ENCODE measurements at regions not wholly inside any gene's neighbourhood (a gene's known extent, or its start where the extent isn't known, plus 50 kb on each side); places are given as distances from the start of the nearest gene placed in this dataset.

- TF ChIP-seq CTCF (IDR thresholded peaks at IDR 0.05; ENCODE audit: extremely low read depth, low read depth, low read length) = peak; percentile 41
- no peak overlapping the region for H3K27ac ChIP-seq (ENCODE audit: low read depth, low read length)
- no peaks in the 10 kb centered on the region for H3K79me2 ChIP-seq (ENCODE audit: insufficient read depth, low read length)
- H3K4me2 ChIP-seq (ENCODE audit: insufficient read depth, low read length) = no peak overlapping the region
- DNase-seq (ENCODE audit: insufficient read length, low spot score, missing footprints) = no peak
- no peaks in the 10 kb centered on the region for H3K9me3 ChIP-seq (ENCODE audit: low read depth, low read length)
- H3K27me3 ChIP-seq (ENCODE audit: insufficient read depth, low read length) = no peaks in the 10 kb centered on the region
- H3K4me1 ChIP-seq (ENCODE audit: insufficient read depth, low read length) = no peaks in the 10 kb centered on the region
- H4K20me1 ChIP-seq (ENCODE audit: insufficient read depth, low read length) = no peaks in the 10 kb centered on the region
- H2AFZ ChIP-seq (ENCODE audit: low read length) = no peak overlapping the region
- no peaks in the 10 kb centered on the region for H3K36me3 ChIP-seq (ENCODE audit: insufficient read depth, low read length)
- no peak overlapping the region for H3K4me3 ChIP-seq (ENCODE audit: insufficient read depth, low read length)
Measured at GRCh38 chr3:146382386-146382785, 87.0 kb downstream of the PLSCR2 start.

- Histone ChIP-seq H3K4me2 (ENCODE audit: insufficient read depth, low read length) (no peak overlapping the region), H3K4me3 (ENCODE audit: insufficient read depth, low read length) (no peak overlapping the region), H2AFZ (ENCODE audit: low read length) (no peak overlapping the region), H3K79me2 (ENCODE audit: insufficient read depth, low read length) (no peaks in the 10 kb centered on the region), H3K27me3 (ENCODE audit: insufficient read depth, low read length) (no peaks in the 10 kb centered on the region), H3K9me3 (ENCODE audit: low read depth, low read length) (no peaks in the 10 kb centered on the region), H3K27ac (ENCODE audit: low read depth, low read length) (no peak overlapping the region), H4K20me1 (ENCODE audit: insufficient read depth, low read length) (no peaks in the 10 kb centered on the region), H3K4me1 (ENCODE audit: insufficient read depth, low read length) (no peaks in the 10 kb centered on the region), H3K36me3 (ENCODE audit: insufficient read depth, low read length) (no peaks in the 10 kb centered on the region)
- no peak for TF ChIP-seq CTCF (IDR thresholded peaks at IDR 0.05; ENCODE audit: extremely low read depth, low read depth, low read length)
- no peak for DNase-seq (ENCODE audit: insufficient read length, low spot score, missing footprints)
Measured at GRCh38 chr3:146380046-146380445, 89.3 kb downstream of the PLSCR2 start.

- Histone ChIP-seq H4K20me1 (ENCODE audit: insufficient read depth, low read length) (no peaks in the 10 kb centered on the region), H3K4me2 (ENCODE audit: insufficient read depth, low read length) (peak overlapping the region; percentile 1), H3K36me3 (ENCODE audit: insufficient read depth, low read length) (no peaks in the 10 kb centered on the region), H3K4me1 (ENCODE audit: insufficient read depth, low read length) (no peaks in the 10 kb centered on the region), H2AFZ (ENCODE audit: low read length) (no peak overlapping the region), H3K79me2 (ENCODE audit: insufficient read depth, low read length) (no peaks in the 10 kb centered on the region), H3K9me3 (ENCODE audit: low read depth, low read length) (no peaks in the 10 kb centered on the region), H3K4me3 (ENCODE audit: insufficient read depth, low read length) (no peak overlapping the region), H3K27ac (ENCODE audit: low read depth, low read length) (no peak overlapping the region), H3K27me3 (ENCODE audit: insufficient read depth, low read length) (no peaks in the 10 kb centered on the region)
- DNase-seq (ENCODE audit: insufficient read length, low spot score, missing footprints) = no peak
- TF ChIP-seq CTCF (IDR thresholded peaks at IDR 0.05; ENCODE audit: extremely low read depth, low read depth, low read length) = no peak
Measured at GRCh38 chr3:146375219-146375618, 94.1 kb downstream of the PLSCR2 start.

GRCh38 chr3:146374146-146374545 lies 95.2 kb downstream of the PLSCR2 start:
- no peaks in the 10 kb centered on the region for H3K9me3 ChIP-seq (ENCODE audit: low read depth, low read length)
- no peaks in the 10 kb centered on the region for H3K4me1 ChIP-seq (ENCODE audit: insufficient read depth, low read length)
- TF ChIP-seq CTCF (IDR thresholded peaks at IDR 0.05; ENCODE audit: extremely low read depth, low read depth, low read length) = no peak
- no peaks in the 10 kb centered on the region for H3K27me3 ChIP-seq (ENCODE audit: insufficient read depth, low read length)
- no peak for DNase-seq (ENCODE audit: insufficient read length, low spot score, missing footprints)
- H3K36me3 ChIP-seq (ENCODE audit: insufficient read depth, low read length) = no peaks in the 10 kb centered on the region
- no peaks in the 10 kb centered on the region for H4K20me1 ChIP-seq (ENCODE audit: insufficient read depth, low read length)
- H2AFZ ChIP-seq (ENCODE audit: low read length) = peak overlapping the region; percentile 0
- no peak overlapping the region for H3K4me3 ChIP-seq (ENCODE audit: insufficient read depth, low read length)
- no peak overlapping the region for H3K4me2 ChIP-seq (ENCODE audit: insufficient read depth, low read length)
- no peaks in the 10 kb centered on the region for H3K79me2 ChIP-seq (ENCODE audit: insufficient read depth, low read length)
- H3K27ac ChIP-seq (ENCODE audit: low read depth, low read length) = no peak overlapping the region
